ENCODE measurements at regions not wholly inside any gene's neighbourhood (a gene's known extent, or its start where the extent isn't known, plus 50 kb on each side); places are given as distances from the start of the nearest gene placed in this dataset.

DNA sequence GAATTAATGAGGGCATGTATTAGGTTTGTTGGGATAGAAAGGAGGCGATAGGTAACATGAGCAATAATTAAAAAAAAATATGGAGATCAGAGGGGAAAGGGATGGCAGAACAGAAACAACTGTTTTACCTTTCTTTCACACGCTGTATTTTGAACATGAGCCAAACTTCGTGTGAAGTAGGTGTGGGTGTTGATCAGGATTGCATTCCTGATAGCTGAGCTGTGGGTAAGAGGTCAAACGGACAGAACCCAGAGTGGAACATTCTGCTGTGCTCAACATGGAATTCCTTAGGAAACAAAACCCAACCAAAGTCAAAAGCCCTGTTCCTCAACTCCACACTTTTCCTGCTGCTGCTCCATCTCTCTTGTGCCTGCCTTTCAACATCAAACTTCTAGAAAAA is 162.5 kb upstream of the CASK start:
- ChIA-PET CTCF (no interaction called here), POLR2A (no interaction called here)
- no peak for TF ChIP-seq FOXA1 (IDR thresholded peaks at IDR 0.05)
- no peak for TF ChIP-seq SP1 (IDR thresholded peaks at IDR 0.05)
- TF ChIP-seq ELF4 (IDR thresholded peaks at IDR 0.05), result no peak
- no peak for TF ChIP-seq HDGF (IDR thresholded peaks at IDR 0.05; ENCODE audit: borderline replicate concordance)
- TF ChIP-seq L3MBTL2 (conservative IDR thresholded peaks at IDR 0.05), result no peak
- no peak for TF ChIP-seq LEF1 (IDR thresholded peaks at IDR 0.05; ENCODE audit: borderline replicate concordance)
- TF ChIP-seq ARNT (IDR thresholded peaks at IDR 0.05), result no peak
- TF ChIP-seq ZNF384 (IDR thresholded peaks at IDR 0.05), result no peak
- no peak for TF ChIP-seq SUZ12 (IDR thresholded peaks at IDR 0.05)
- TF ChIP-seq CTBP1 (IDR thresholded peaks at IDR 0.05; ENCODE audit: borderline replicate concordance), result no peak
- TF ChIP-seq BHLHE40 (IDR thresholded peaks at IDR 0.05; ENCODE audit: borderline replicate concordance), result no peak
- no peak for TF ChIP-seq NFRKB (IDR thresholded peaks at IDR 0.05)
- TF ChIP-seq TARDBP (IDR thresholded peaks at IDR 0.05), result no peak
- TF ChIP-seq, protein P1, sequence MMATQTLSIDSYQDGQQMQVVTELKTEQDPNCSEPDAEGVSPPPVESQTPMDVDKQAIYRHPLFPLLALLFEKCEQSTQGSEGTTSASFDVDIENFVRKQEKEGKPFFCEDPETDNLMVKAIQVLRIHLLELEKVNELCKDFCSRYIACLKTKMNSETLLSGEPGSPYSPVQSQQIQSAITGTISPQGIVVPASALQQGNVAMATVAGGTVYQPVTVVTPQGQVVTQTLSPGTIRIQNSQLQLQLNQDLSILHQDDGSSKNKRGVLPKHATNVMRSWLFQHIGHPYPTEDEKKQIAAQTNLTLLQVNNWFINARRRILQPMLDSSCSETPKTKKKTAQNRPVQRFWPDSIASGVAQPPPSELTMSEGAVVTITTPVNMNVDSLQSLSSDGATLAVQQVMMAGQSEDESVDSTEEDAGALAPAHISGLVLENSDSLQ (IDR thresholded peaks at IDR 0.05), result no peak
- no peak for TF ChIP-seq FOXK2 (IDR thresholded peaks at IDR 0.05)
- TF ChIP-seq FOXM1 (IDR thresholded peaks at IDR 0.05; ENCODE audit: borderline replicate concordance), result no peak
- no peak for DNase-seq (ENCODE audit: extremely low spot score)

DNA sequence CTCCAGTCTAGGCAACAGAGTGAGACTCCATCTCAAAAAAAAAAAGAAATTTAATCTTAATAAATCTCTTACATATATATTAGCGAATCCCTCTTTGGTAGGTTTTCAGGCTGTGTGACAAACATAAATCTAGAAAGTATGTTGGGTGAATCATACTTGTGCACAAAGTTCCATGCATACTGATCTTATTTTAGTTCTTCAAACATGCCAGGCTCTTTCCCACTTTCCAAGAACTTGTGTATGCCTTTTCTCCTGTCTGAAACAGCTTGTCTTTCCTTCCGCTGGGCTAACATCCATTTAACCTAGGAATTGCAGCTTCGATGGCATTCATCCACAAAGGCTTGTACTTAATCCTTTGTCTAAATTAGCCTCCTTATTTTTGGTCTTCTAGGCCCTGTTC is 156.6 kb upstream of the CASK start:
- no peak for DNase-seq (ENCODE audit: extremely low spot score)
- no peak for TF ChIP-seq L3MBTL2 (conservative IDR thresholded peaks at IDR 0.05)
- no peak for TF ChIP-seq ELF4 (IDR thresholded peaks at IDR 0.05)
- no peak for TF ChIP-seq FOXK2 (IDR thresholded peaks at IDR 0.05)
- ChIA-PET CTCF (no interaction called here), POLR2A (no interaction called here)

DNA sequence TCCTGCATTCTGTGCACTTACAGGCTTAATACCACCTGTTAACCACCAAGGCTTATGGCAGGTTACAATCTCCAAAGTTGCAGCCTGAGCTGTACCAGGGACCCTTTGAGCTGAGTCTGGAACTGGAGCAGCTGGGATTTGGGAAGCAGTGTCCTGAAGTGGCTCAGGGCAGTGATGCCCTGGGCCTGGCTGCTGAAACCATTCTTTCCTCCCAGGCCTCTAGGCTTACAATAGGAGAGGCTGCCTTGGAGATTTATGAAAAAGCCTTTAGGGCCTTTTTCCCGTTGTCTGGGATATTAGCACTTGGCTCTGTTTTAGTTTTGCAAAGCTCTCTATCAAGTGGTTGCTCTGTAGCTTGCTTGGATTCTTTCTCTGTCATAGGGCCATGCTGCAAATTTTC is 154.3 kb upstream of the CASK start:
- no peak for DNase-seq (ENCODE audit: extremely low spot score)
- ChIA-PET POLR2A (no interaction called here), CTCF (no interaction called here)
- no peak for TF ChIP-seq NFRKB (IDR thresholded peaks at IDR 0.05)
- no peak for TF ChIP-seq L3MBTL2 (conservative IDR thresholded peaks at IDR 0.05)
- TF ChIP-seq HDGF (IDR thresholded peaks at IDR 0.05; ENCODE audit: borderline replicate concordance), result no peak
- TF ChIP-seq ARNT (IDR thresholded peaks at IDR 0.05), result no peak
- TF ChIP-seq, protein P1 (IDR thresholded peaks at IDR 0.05), result no peak
- TF ChIP-seq FOXK2 (IDR thresholded peaks at IDR 0.05), result no peak
- no peak for TF ChIP-seq FOXA1 (IDR thresholded peaks at IDR 0.05)
- TF ChIP-seq SUZ12 (IDR thresholded peaks at IDR 0.05), result no peak
- TF ChIP-seq TARDBP (IDR thresholded peaks at IDR 0.05), result no peak
- TF ChIP-seq ZNF384 (IDR thresholded peaks at IDR 0.05), result no peak
- TF ChIP-seq ELF4 (IDR thresholded peaks at IDR 0.05), result no peak
- TF ChIP-seq FOXM1 (IDR thresholded peaks at IDR 0.05; ENCODE audit: borderline replicate concordance), result no peak
- TF ChIP-seq BHLHE40 (IDR thresholded peaks at IDR 0.05; ENCODE audit: borderline replicate concordance), result no peak
- TF ChIP-seq LEF1 (IDR thresholded peaks at IDR 0.05; ENCODE audit: borderline replicate concordance), result no peak
- TF ChIP-seq SP1 (IDR thresholded peaks at IDR 0.05), result no peak
- TF ChIP-seq CTBP1 (IDR thresholded peaks at IDR 0.05; ENCODE audit: borderline replicate concordance), result no peak

DNA sequence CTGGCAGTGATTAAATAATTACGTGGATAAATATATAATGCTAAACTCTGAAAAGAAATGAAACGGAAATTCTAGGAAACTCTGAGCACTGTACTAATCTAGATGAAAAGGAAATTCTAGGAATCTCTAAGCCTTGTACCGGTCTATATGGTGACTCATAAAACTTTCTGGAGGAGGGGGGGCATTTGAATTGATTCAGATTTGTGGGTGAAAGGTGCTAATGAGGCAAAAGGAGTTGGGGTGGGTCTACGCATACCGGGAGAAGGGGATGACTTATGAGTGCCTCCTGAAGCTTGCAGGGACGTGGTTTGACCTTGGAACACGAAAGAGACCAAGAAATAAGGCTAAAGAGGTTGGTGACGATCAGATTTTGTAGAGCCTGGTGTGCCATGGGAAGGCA is 151.7 kb upstream of the CASK start:
- ChIA-PET CTCF (no interaction called here), POLR2A (no interaction called here)
- no peak for DNase-seq (ENCODE audit: extremely low spot score)
- no peak for TF ChIP-seq SUZ12 (IDR thresholded peaks at IDR 0.05)
- TF ChIP-seq L3MBTL2 (conservative IDR thresholded peaks at IDR 0.05), result no peak
- TF ChIP-seq BHLHE40 (IDR thresholded peaks at IDR 0.05; ENCODE audit: borderline replicate concordance), result no peak
- no peak for TF ChIP-seq TARDBP (IDR thresholded peaks at IDR 0.05)
- no peak for TF ChIP-seq ELF4 (IDR thresholded peaks at IDR 0.05)
- no peak for TF ChIP-seq FOXM1 (IDR thresholded peaks at IDR 0.05; ENCODE audit: borderline replicate concordance)
- no peak for TF ChIP-seq FOXA1 (IDR thresholded peaks at IDR 0.05)
- no peak for TF ChIP-seq CTBP1 (IDR thresholded peaks at IDR 0.05; ENCODE audit: borderline replicate concordance)
- TF ChIP-seq ZNF384 (IDR thresholded peaks at IDR 0.05), result no peak
- no peak for TF ChIP-seq NFRKB (IDR thresholded peaks at IDR 0.05)
- TF ChIP-seq ARNT (IDR thresholded peaks at IDR 0.05), result no peak
- TF ChIP-seq SP1 (IDR thresholded peaks at IDR 0.05), result no peak
- TF ChIP-seq, protein P1 (IDR thresholded peaks at IDR 0.05), result no peak

DNA sequence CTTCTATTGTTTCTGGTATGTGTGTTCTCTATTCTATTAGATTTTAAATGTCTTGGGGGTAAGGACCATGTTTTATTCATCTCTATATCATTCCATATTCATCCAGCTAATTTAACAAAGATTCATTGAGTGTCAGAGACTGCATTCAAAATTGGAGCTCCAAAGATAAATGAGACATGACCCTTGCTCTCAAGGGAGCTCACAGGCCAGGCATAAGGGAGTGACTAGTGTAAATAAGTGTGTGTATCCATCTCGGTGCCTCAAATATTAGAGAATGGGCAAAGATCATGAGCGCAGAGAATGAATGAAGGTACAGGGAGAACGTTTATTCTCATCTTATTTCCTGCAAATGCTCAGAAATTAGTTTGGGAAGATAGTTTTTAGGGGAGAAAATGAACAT is 150.1 kb upstream of the CASK start:
- ChIA-PET POLR2A (no interaction called here), CTCF (no interaction called here)
- DNase-seq (ENCODE audit: extremely low spot score), result no peak
- no peak for TF ChIP-seq LEF1 (IDR thresholded peaks at IDR 0.05; ENCODE audit: borderline replicate concordance)
- TF ChIP-seq ARNT (IDR thresholded peaks at IDR 0.05), result no peak
- TF ChIP-seq NFRKB (IDR thresholded peaks at IDR 0.05), result no peak
- no peak for TF ChIP-seq HDGF (IDR thresholded peaks at IDR 0.05; ENCODE audit: borderline replicate concordance)
- TF ChIP-seq SP1 (IDR thresholded peaks at IDR 0.05), result no peak
- TF ChIP-seq ELF4 (IDR thresholded peaks at IDR 0.05), result no peak
- no peak for TF ChIP-seq TARDBP (IDR thresholded peaks at IDR 0.05)
- no peak for TF ChIP-seq FOXA1 (IDR thresholded peaks at IDR 0.05)
- no peak for TF ChIP-seq BHLHE40 (IDR thresholded peaks at IDR 0.05; ENCODE audit: borderline replicate concordance)
- no peak for TF ChIP-seq FOXM1 (IDR thresholded peaks at IDR 0.05; ENCODE audit: borderline replicate concordance)
- no peak for TF ChIP-seq SUZ12 (IDR thresholded peaks at IDR 0.05)

DNA sequence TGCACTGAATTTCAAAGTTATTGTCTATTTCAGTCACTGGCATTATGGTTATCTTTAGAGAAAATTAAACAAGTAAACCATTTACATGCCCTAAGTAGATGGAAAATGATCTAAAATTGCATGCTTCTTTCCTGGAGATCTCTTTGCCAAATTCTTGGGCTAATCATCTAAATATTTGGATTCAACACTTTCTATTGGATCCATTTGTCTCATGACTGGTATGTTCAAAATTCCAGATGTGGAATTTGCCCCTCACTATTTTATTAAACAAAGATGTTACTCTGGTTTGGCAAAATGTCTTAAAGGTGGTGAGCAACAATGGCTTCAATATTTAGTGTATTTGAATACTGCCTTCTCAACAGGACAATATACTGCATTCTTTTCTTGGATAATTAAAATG is 147.5 kb upstream of the CASK start:
- CTCF ChIA-PET, result no interaction called here
- POLR2A ChIA-PET, result no interaction called here
- TF ChIP-seq ARNT (IDR thresholded peaks at IDR 0.05) (no peak), BHLHE40 (IDR thresholded peaks at IDR 0.05; ENCODE audit: borderline replicate concordance) (no peak), SP1 (IDR thresholded peaks at IDR 0.05) (no peak), FOXK2 (IDR thresholded peaks at IDR 0.05) (no peak), HDGF (IDR thresholded peaks at IDR 0.05; ENCODE audit: borderline replicate concordance) (no peak), SUZ12 (IDR thresholded peaks at IDR 0.05) (no peak), TARDBP (IDR thresholded peaks at IDR 0.05) (no peak), LEF1 (IDR thresholded peaks at IDR 0.05; ENCODE audit: borderline replicate concordance) (no peak), FOXA1 (IDR thresholded peaks at IDR 0.05) (no peak), L3MBTL2 (conservative IDR thresholded peaks at IDR 0.05) (no peak), ZNF384 (IDR thresholded peaks at IDR 0.05) (no peak), CTBP1 (IDR thresholded peaks at IDR 0.05; ENCODE audit: borderline replicate concordance) (no peak), NFRKB (IDR thresholded peaks at IDR 0.05) (no peak), ELF4 (IDR thresholded peaks at IDR 0.05) (no peak), FOXM1 (IDR thresholded peaks at IDR 0.05; ENCODE audit: borderline replicate concordance) (no peak)
- TF ChIP-seq, protein P1 (IDR thresholded peaks at IDR 0.05), result no peak
- no peak for DNase-seq (ENCODE audit: extremely low spot score)

Data from HEK293T (cell line).